ENCODE measurements at regions not wholly inside any gene's neighbourhood (a gene's known extent, or its start where the extent isn't known, plus 50 kb on each side); places are given as distances from the start of the nearest gene placed in this dataset.

- WGBS (ENCODE audit: insufficient coverage) = no CpG with 5 or more reads among the region's 2 CpGs
Measured at GRCh38 chr14:84532016-84532415, 997.9 kb upstream of the FLRT2 start.

GRCh38 chr14:84533181-84533725 is 996.7 kb upstream of the FLRT2 start:
- H3K27ac Mint-ChIP-seq = no peak overlapping the region
- H3K4me2 ChIP-seq (replicated peaks; ENCODE audit: extremely low read depth, low read length, poor library complexity, severe bottlenecking) = no peak overlapping the region
- H3K36me3 Mint-ChIP-seq = no peaks in the 10 kb centered on the region
- H2AFZ ChIP-seq (ENCODE audit: insufficient read depth, low read depth, low read length, poor library complexity, severe bottlenecking) = no peak overlapping the region
- peaks cover 0 to 4% (median 0%) of the 10 kb centered on the region in 7 donors for H3K9me3 Mint-ChIP-seq
- H3K9me3 ChIP-seq (replicated peaks in 1 of 2; ENCODE audit: control insufficient read depth in 1 of 2, insufficient read depth in 1 of 2, low read length in 2 of 2) = no peaks in the 10 kb centered on the region
- no peaks in the 10 kb centered on the region for H3K79me2 ChIP-seq (ENCODE audit: insufficient read depth, low read length)
- H3K36me3 ChIP-seq (replicated peaks in 1 of 2; ENCODE audit: control insufficient read depth in 1 of 2, insufficient read depth in 2 of 2, low read length in 2 of 2) = no peaks in the 10 kb centered on the region
- H3K4me3 Mint-ChIP-seq = no peak overlapping the region
- 100% methylated on average over 2 of the region's 3 CpGs for WGBS (ENCODE audit: insufficient coverage)
- H3K27ac ChIP-seq (ENCODE audit: low read depth in 1 of 2, low read length in 2 of 2) = no peak overlapping the region
- intact Hi-C loops (cut with micrococcal nuclease) = no loop called here
- no peaks in the 10 kb centered on the region for H3K4me1 ChIP-seq (ENCODE audit: control insufficient read depth in 1 of 2, insufficient read depth in 2 of 2, low read length in 2 of 2)
- H3K4me1 Mint-ChIP-seq = no peaks in the 10 kb centered on the region
- H3K9ac ChIP-seq (ENCODE audit: insufficient read depth, low read length, poor library complexity, severe bottlenecking) = no peak overlapping the region
- TF ChIP-seq CTCF (IDR thresholded peaks at IDR 0.05) = no peak
- H3K27me3 Mint-ChIP-seq (ENCODE audit: low read depth in 3 of 3) = peaks cover 0 to 2% (median 0%) of the 10 kb centered on the region in 3 donors
- no peaks in the 10 kb centered on the region for H3K27me3 ChIP-seq (ENCODE audit: control insufficient read depth in 2 of 2, insufficient read depth in 2 of 2, low read length in 2 of 2)
- no peak for DNase-seq
- H4K20me1 ChIP-seq (ENCODE audit: insufficient read depth, low read length) = no peaks in the 10 kb centered on the region
- H3K4me3 ChIP-seq (replicated peaks in 1 of 3; ENCODE audit: low read depth in 2 of 3, low read length in 3 of 3) = no peak overlapping the region

More at GRCh38 chr14:84532016-84532415, 997.9 kb upstream of the FLRT2 start:
- Mint-ChIP-seq H3K27me3 (ENCODE audit: low read depth in 3 of 3) (peaks cover 0 to 2% (median 0%) of the 10 kb centered on the region in 3 donors), H3K9me3 (peaks cover 0 to 4% (median 1%) of the 10 kb centered on the region in 7 donors), H3K36me3 (no peaks in the 10 kb centered on the region), H3K27ac (no peak overlapping the region), H3K4me3 (no peak overlapping the region), H3K4me1 (no peaks in the 10 kb centered on the region)
- no peak for TF ChIP-seq CTCF (IDR thresholded peaks at IDR 0.05)
- H3K79me2 ChIP-seq (ENCODE audit: insufficient read depth, low read length) = no peaks in the 10 kb centered on the region
- H2AFZ ChIP-seq (ENCODE audit: insufficient read depth, low read depth, low read length, poor library complexity, severe bottlenecking) = no peak overlapping the region
- H3K4me1 ChIP-seq (ENCODE audit: control insufficient read depth in 1 of 2, insufficient read depth in 2 of 2, low read length in 2 of 2) = no peaks in the 10 kb centered on the region
- no peak for DNase-seq
- H3K36me3 ChIP-seq (replicated peaks in 1 of 2; ENCODE audit: control insufficient read depth in 1 of 2, insufficient read depth in 2 of 2, low read length in 2 of 2) = no peaks in the 10 kb centered on the region
- H3K4me2 ChIP-seq (replicated peaks; ENCODE audit: extremely low read depth, low read length, poor library complexity, severe bottlenecking) = no peak overlapping the region
- H3K9me3 ChIP-seq (replicated peaks in 1 of 2; ENCODE audit: control insufficient read depth in 1 of 2, insufficient read depth in 1 of 2, low read length in 2 of 2) = no peaks in the 10 kb centered on the region
- H4K20me1 ChIP-seq (ENCODE audit: insufficient read depth, low read length) = no peaks in the 10 kb centered on the region
- no peaks in the 10 kb centered on the region for H3K27me3 ChIP-seq (ENCODE audit: control insufficient read depth in 2 of 2, insufficient read depth in 2 of 2, low read length in 2 of 2)
- no peak overlapping the region for H3K4me3 ChIP-seq (replicated peaks in 1 of 3; ENCODE audit: low read depth in 2 of 3, low read length in 3 of 3)
- intact Hi-C loops (cut with micrococcal nuclease) = no loop called here
- H3K9ac ChIP-seq (ENCODE audit: insufficient read depth, low read length, poor library complexity, severe bottlenecking) = no peak overlapping the region
- H3K27ac ChIP-seq (ENCODE audit: low read depth in 1 of 2, low read length in 2 of 2) = no peak overlapping the region

Measured in CD14-positive monocyte (primary cell).